Liver (tissue), 3 donors: ENCODE measurements at regions not wholly inside any gene's neighbourhood (a gene's known extent, or its start where the extent isn't known, plus 50 kb on each side); places are given as distances from the start of the nearest gene placed in this dataset.

Source experiments
- RAD21 ChIP-seq, 2 donors: IDR thresholded peaks; 2 replicates each; pipeline ENCODE4 v1.6.1; 2016; ENCODE audit warnings: antibody characterized with exemption in 2 of 2, mild to moderate bottlenecking in 2 of 2
- RXRA ChIP-seq, 2 donors: IDR thresholded peaks; 2 replicates each; pipeline ENCODE4 v1.6.1; 2017 to 2018; ENCODE audit warnings: antibody characterized with exemption in 2 of 2, mild to moderate bottlenecking in 1 of 2
- SP1 ChIP-seq: IDR thresholded peaks from 2 replicates; pipeline ENCODE4 v1.6.1; 2018; ENCODE audit warnings: antibody characterized with exemption, mild to moderate bottlenecking
- TAF1 ChIP-seq: conservative IDR thresholded peaks from 2 replicates; pipeline ENCODE4 v1.6.1; 2016; ENCODE audit warnings: antibody characterized with exemption, mild to moderate bottlenecking
- TF ChIP-seq, protein P1 (sequence below): fragments of 150-350 bp; IDR thresholded peaks from 2 replicates; pipeline ENCODE4 v1.5.1; 2017; ENCODE audit warnings: improper control_type of control experiment, low read depth, low read length; ENCODE audit not compliant: missing input control
- TF ChIP-seq, protein P2 (sequence below): IDR thresholded peaks from 2 replicates; pipeline ENCODE4 v1.6.1; 2016; ENCODE audit warnings: antibody characterized with exemption
- TF ChIP-seq, protein P3 (sequence below): IDR thresholded peaks from 2 replicates; pipeline ENCODE4 v1.6.1; 2016; ENCODE audit warnings: antibody characterized with exemption, mild to moderate bottlenecking
- TF ChIP-seq, protein P4 (sequence below): IDR thresholded peaks from 2 replicates; pipeline ENCODE4 v1.6.1; 2016; ENCODE audit warnings: antibody characterized with exemption
- donor health status: healthy.
- donor health status: healthy.

DNA sequence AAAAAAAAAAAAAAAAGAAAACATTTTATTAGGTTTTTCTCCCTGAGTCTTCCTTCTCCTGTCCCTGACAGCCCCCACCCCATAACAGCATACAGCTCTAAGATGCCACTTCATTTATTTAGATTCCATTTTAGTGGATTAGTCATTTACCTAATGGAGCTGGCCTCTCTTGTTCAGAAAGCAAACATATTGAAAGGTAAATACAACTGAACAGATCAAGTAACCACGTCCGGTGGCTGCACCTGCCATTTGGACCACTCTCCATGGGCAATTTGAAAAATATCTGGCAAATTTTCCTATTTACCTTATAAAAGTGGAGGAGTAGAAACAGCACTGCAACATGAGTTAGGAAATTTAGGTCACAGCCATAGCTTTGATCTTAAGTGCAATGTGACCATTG lies 254.6 kb downstream of the C12orf42 start:
- TF ChIP-seq SP1, result no peak
- TF ChIP-seq, protein P1, sequence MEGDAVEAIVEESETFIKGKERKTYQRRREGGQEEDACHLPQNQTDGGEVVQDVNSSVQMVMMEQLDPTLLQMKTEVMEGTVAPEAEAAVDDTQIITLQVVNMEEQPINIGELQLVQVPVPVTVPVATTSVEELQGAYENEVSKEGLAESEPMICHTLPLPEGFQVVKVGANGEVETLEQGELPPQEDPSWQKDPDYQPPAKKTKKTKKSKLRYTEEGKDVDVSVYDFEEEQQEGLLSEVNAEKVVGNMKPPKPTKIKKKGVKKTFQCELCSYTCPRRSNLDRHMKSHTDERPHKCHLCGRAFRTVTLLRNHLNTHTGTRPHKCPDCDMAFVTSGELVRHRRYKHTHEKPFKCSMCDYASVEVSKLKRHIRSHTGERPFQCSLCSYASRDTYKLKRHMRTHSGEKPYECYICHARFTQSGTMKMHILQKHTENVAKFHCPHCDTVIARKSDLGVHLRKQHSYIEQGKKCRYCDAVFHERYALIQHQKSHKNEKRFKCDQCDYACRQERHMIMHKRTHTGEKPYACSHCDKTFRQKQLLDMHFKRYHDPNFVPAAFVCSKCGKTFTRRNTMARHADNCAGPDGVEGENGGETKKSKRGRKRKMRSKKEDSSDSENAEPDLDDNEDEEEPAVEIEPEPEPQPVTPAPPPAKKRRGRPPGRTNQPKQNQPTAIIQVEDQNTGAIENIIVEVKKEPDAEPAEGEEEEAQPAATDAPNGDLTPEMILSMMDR, result no peak
- no peak for TF ChIP-seq RXRA (IDR thresholded peaks at IDR 0.05)
- TF ChIP-seq, protein P2, sequence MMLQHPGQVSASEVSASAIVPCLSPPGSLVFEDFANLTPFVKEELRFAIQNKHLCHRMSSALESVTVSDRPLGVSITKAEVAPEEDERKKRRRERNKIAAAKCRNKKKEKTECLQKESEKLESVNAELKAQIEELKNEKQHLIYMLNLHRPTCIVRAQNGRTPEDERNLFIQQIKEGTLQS, result no peak
- no peak for TF ChIP-seq RAD21 (IDR thresholded peaks at IDR 0.05)
- TF ChIP-seq, protein P3, sequence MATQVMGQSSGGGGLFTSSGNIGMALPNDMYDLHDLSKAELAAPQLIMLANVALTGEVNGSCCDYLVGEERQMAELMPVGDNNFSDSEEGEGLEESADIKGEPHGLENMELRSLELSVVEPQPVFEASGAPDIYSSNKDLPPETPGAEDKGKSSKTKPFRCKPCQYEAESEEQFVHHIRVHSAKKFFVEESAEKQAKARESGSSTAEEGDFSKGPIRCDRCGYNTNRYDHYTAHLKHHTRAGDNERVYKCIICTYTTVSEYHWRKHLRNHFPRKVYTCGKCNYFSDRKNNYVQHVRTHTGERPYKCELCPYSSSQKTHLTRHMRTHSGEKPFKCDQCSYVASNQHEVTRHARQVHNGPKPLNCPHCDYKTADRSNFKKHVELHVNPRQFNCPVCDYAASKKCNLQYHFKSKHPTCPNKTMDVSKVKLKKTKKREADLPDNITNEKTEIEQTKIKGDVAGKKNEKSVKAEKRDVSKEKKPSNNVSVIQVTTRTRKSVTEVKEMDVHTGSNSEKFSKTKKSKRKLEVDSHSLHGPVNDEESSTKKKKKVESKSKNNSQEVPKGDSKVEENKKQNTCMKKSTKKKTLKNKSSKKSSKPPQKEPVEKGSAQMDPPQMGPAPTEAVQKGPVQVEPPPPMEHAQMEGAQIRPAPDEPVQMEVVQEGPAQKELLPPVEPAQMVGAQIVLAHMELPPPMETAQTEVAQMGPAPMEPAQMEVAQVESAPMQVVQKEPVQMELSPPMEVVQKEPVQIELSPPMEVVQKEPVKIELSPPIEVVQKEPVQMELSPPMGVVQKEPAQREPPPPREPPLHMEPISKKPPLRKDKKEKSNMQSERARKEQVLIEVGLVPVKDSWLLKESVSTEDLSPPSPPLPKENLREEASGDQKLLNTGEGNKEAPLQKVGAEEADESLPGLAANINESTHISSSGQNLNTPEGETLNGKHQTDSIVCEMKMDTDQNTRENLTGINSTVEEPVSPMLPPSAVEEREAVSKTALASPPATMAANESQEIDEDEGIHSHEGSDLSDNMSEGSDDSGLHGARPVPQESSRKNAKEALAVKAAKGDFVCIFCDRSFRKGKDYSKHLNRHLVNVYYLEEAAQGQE, result no peak
- TF ChIP-seq TAF1, result no peak
- TF ChIP-seq, protein P4, sequence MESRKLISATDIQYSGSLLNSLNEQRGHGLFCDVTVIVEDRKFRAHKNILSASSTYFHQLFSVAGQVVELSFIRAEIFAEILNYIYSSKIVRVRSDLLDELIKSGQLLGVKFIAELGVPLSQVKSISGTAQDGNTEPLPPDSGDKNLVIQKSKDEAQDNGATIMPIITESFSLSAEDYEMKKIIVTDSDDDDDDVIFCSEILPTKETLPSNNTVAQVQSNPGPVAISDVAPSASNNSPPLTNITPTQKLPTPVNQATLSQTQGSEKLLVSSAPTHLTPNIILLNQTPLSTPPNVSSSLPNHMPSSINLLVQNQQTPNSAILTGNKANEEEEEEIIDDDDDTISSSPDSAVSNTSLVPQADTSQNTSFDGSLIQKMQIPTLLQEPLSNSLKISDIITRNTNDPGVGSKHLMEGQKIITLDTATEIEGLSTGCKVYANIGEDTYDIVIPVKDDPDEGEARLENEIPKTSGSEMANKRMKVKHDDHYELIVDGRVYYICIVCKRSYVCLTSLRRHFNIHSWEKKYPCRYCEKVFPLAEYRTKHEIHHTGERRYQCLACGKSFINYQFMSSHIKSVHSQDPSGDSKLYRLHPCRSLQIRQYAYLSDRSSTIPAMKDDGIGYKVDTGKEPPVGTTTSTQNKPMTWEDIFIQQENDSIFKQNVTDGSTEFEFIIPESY, result no peak
